Sigmoid colon (tissue), 6 donors: ENCODE measurements at regions not wholly inside any gene's neighbourhood (a gene's known extent, or its start where the extent isn't known, plus 50 kb on each side); places are given as distances from the start of the nearest gene placed in this dataset.

ENCODE experiments used
- DNase-seq: peaks from one replicate; pipeline ENCODE4 v3.0.0-alpha.2; 2019
- H3K27ac ChIP-seq, 4 donors: fragments of 200-600 bp; sonication (generic); one replicate each; pipeline ENCODE4 v1.5.1; 2016 to 2019; ENCODE audit warnings: mild to moderate bottlenecking in 1 of 4
- H3K27me3 ChIP-seq, 3 donors: fragments of 200-600 bp; sonication (generic); one replicate each; pipeline ENCODE4 v1.5.1; 2019; ENCODE audit warnings: mild to moderate bottlenecking in 1 of 3
- H3K36me3 ChIP-seq, 4 donors: fragments of 200-600 bp; sonication (generic); one replicate each; pipeline ENCODE4 v1.5.1; 2016 to 2019
- H3K4me1 ChIP-seq, 4 donors: fragments of 200-600 bp; sonication (generic); one replicate each; pipeline ENCODE4 v1.5.1; 2017 to 2019
- H3K4me3 ChIP-seq, 4 donors: fragments of 200-600 bp; sonication (generic); one replicate each; pipeline ENCODE4 v1.5.1; 2017 to 2019; ENCODE audit warnings: mild to moderate bottlenecking in 2 of 4, moderate library complexity in 1 of 4
- H3K9me3 ChIP-seq, 4 donors: fragments of 200-600 bp in 3 of 4; sonication (generic) in 3 of 4; one replicate each; pipeline versions ENCODE4 v1.5.1 to v1.6.1; 2013 to 2019
- CTCF ChIP-seq, 4 experiments: fragments of 450-650 bp in 3 of 4; fragments of 200-600 bp in 1 of 4; IDR thresholded peaks; one replicate each; pipeline ENCODE4 v1.5.1; 2016 to 2019; ENCODE audit warnings: antibody characterized with exemption in 4 of 4, mild to moderate bottlenecking in 3 of 4, moderate library complexity in 2 of 4
- EP300 ChIP-seq, 4 donors: sonication (generic); formaldehyde crosslinking; IDR thresholded peaks; one replicate each; pipeline ENCODE4 v1.6.1; 2017; ENCODE audit warnings: antibody characterized with exemption in 4 of 4
- POLR2A ChIP-seq, 2 donors: fragments of 450-650 bp; IDR thresholded peaks; one replicate each; pipeline ENCODE4 v1.6.1; 2016; ENCODE audit warnings: antibody characterized with exemption in 2 of 2, mild to moderate bottlenecking in 2 of 2, moderate library complexity in 2 of 2
- POLR2AphosphoS5 ChIP-seq, 4 donors: sonication (generic); formaldehyde crosslinking; IDR thresholded peaks; one replicate each; pipeline ENCODE4 v1.6.1; 2017; ENCODE audit warnings: antibody characterized with exemption in 4 of 4
- WGBS, 2 donors: extraction: QIAGEN DNeasy Blood & Tissue Kit; methylation state at CpG; one replicate each; pipeline ENCODE4 v1.1.7; 2013; 5-methylcytosine and 5-hydroxymethylcytosine counted together
- intact Hi-C: fragments of 100-400 bp; cut with DNase I; formaldehyde crosslinking; loops from one replicate; pipeline ENCODE4 v1.15.1; 2023
- donor health status: healthy with polysubstance abuse.
- donor health status: healthy.

- DNase-seq = no peak
- H3K9me3 ChIP-seq = no peaks in the 10 kb centered on the region
- intact Hi-C loops = no loop called here
- no peaks in the 10 kb centered on the region for H3K4me1 ChIP-seq
- no peak overlapping the region for H3K27ac ChIP-seq
- H3K36me3 ChIP-seq = no peaks in the 10 kb centered on the region
- no peaks in the 10 kb centered on the region for H3K27me3 ChIP-seq
- 83 to 94% methylated on average over 4 of the region's 4 CpGs for WGBS, 2 donors
- no peak for TF ChIP-seq EP300 (IDR thresholded peaks at IDR 0.05)
- TF ChIP-seq POLR2AphosphoS5 (IDR thresholded peaks at IDR 0.05) = no peak
- TF ChIP-seq CTCF (IDR thresholded peaks at IDR 0.05) = no peak
- no peak for TF ChIP-seq POLR2A (IDR thresholded peaks at IDR 0.05)
- H3K4me3 ChIP-seq = no peak overlapping the region
These were observed 223.3 kb downstream of the DIRAS2 start for GRCh38 chr9:90419221-90419851.

GRCh38 chr9:90420211-90420610, 222.4 kb downstream of the DIRAS2 start:
- H3K27ac ChIP-seq = no peak overlapping the region
- no peaks in the 10 kb centered on the region for H3K27me3 ChIP-seq
- 75 to 84% methylated on average over 3 of the region's 3 CpGs for WGBS, 2 donors
- no peak overlapping the region for H3K4me3 ChIP-seq
- TF ChIP-seq CTCF (IDR thresholded peaks at IDR 0.05) (no peak), POLR2A (IDR thresholded peaks at IDR 0.05) (no peak), POLR2AphosphoS5 (IDR thresholded peaks at IDR 0.05) (no peak), EP300 (IDR thresholded peaks at IDR 0.05) (no peak)
- H3K4me1 ChIP-seq = no peaks in the 10 kb centered on the region
- no peaks in the 10 kb centered on the region for H3K36me3 ChIP-seq
- DNase-seq = no peak
- intact Hi-C loops = no loop called here
- H3K9me3 ChIP-seq = no peaks in the 10 kb centered on the region

GRCh38 chr9:90420768-90421513, 221.7 kb downstream of the DIRAS2 start:
- intact Hi-C loops = no loop called here
- no peak for DNase-seq
- no peak for TF ChIP-seq POLR2AphosphoS5 (IDR thresholded peaks at IDR 0.05)
- TF ChIP-seq CTCF (IDR thresholded peaks at IDR 0.05) = no peak
- no peak for TF ChIP-seq EP300 (IDR thresholded peaks at IDR 0.05)
- TF ChIP-seq POLR2A (IDR thresholded peaks at IDR 0.05) = no peak
- H3K4me3 ChIP-seq = no peak overlapping the region
- H3K27ac ChIP-seq = no peak overlapping the region
- H3K9me3 ChIP-seq = no peaks in the 10 kb centered on the region
- 44 to 73% methylated on average over 9 of the region's 9 CpGs for WGBS, 2 donors
- no peaks in the 10 kb centered on the region for H3K27me3 ChIP-seq
- H3K36me3 ChIP-seq = no peaks in the 10 kb centered on the region
- H3K4me1 ChIP-seq = no peaks in the 10 kb centered on the region

- WGBS, 2 donors = 83 to 88% methylated on average over 3 of the region's 3 CpGs
- no peak for TF ChIP-seq CTCF (IDR thresholded peaks at IDR 0.05)
- no peak for TF ChIP-seq POLR2A (IDR thresholded peaks at IDR 0.05)
- TF ChIP-seq POLR2AphosphoS5 (IDR thresholded peaks at IDR 0.05) = no peak
- TF ChIP-seq EP300 (IDR thresholded peaks at IDR 0.05) = no peak
- H3K27ac ChIP-seq = no peak overlapping the region
These were observed 220.8 kb downstream of the DIRAS2 start for GRCh38 chr9:90421786-90422185.

More at GRCh38 chr9:90421786-90422185, 220.8 kb downstream of the DIRAS2 start:
- no peaks in the 10 kb centered on the region for H3K27me3 ChIP-seq
- no peak overlapping the region for H3K4me3 ChIP-seq
- no peaks in the 10 kb centered on the region for H3K36me3 ChIP-seq
- intact Hi-C loops = no loop called here
- H3K9me3 ChIP-seq = no peaks in the 10 kb centered on the region
- H3K4me1 ChIP-seq = no peaks in the 10 kb centered on the region
- no peak for DNase-seq
